HEK293 (cell line): ENCODE measurements at regions not wholly inside any gene's neighbourhood (a gene's known extent, or its start where the extent isn't known, plus 50 kb on each side); places are given as distances from the start of the nearest gene placed in this dataset.

Experiments used
- CTCF ChIA-PET: fragments of 350-600 bp; formaldehyde crosslinking; extraction: SDS; loops from one replicate; lab custom pipeline; 2021; ENCODE audit warnings: antibody characterized with exemption; lab: Yijun Ruan, JAX
- POLR2A ChIA-PET: fragments of 300-600 bp; formaldehyde crosslinking; extraction: SDS; loops from one replicate; lab custom pipeline; 2020; ENCODE audit warnings: antibody characterized with exemption, inconsistent platforms; lab: Yijun Ruan, JAX
- H3K27ac ChIP-seq: fragments of 200-500 bp; sonication (Bioruptor generic); 2 replicates; pipeline ENCODE4 v1.5.1; 2014; ENCODE audit warnings: low read depth, low read length, control low read depth, inconsistent platforms; ENCODE audit errors: extremely low read depth
- H3K36me3 ChIP-seq, 2 experiments: fragments of 200-500 bp in 1 of 2; sonication (Bioruptor generic) in 1 of 2; 1 replicate in 1 of 2; 2 replicates in 1 of 2; pipeline ENCODE4 v1.5.1; 2014 to 2017; ENCODE audit warnings: inconsistent platforms in 2 of 2, low read length in 2 of 2; ENCODE audit not compliant: control insufficient read depth in 2 of 2, insufficient read depth in 1 of 2
- H3K4me1 ChIP-seq: fragments of 200-500 bp; sonication (Bioruptor generic); 2 replicates; pipeline ENCODE4 v1.5.1; 2014; ENCODE audit warnings: mild to moderate bottlenecking, low read length, inconsistent platforms; ENCODE audit not compliant: control insufficient read depth, insufficient read depth
- H3K4me3 ChIP-seq: 2 replicates; pipeline ENCODE4 v1.5.1; 2011; ENCODE audit warnings: low read depth, mild to moderate bottlenecking, control low read depth, low read length, moderate library complexity
- H3K9me3 ChIP-seq: fragments of 200-500 bp; sonication (Bioruptor generic); 2 replicates; pipeline ENCODE4 v1.5.1; 2014; ENCODE audit warnings: low read depth, low read length, inconsistent platforms; ENCODE audit not compliant: control insufficient read depth, insufficient read depth
- BCL11B ChIP-seq: fragments of 450-650 bp; formaldehyde crosslinking; IDR thresholded peaks from 2 replicates; pipeline ENCODE4 v1.5.1; 2016; ENCODE audit warnings: low read depth, missing biosample characterization, missing genetic modification characterization
- HOXA7 ChIP-seq: sonication (generic); formaldehyde crosslinking; IDR thresholded peaks from 2 replicates; pipeline ENCODE4 v1.8.1; 2022; ENCODE audit warnings: missing genetic modification reagents, borderline replicate concordance
- SCRT1 ChIP-seq: fragments of 450-650 bp; formaldehyde crosslinking; IDR thresholded peaks from 2 replicates; pipeline ENCODE4 v1.5.1; 2016; ENCODE audit warnings: missing biosample characterization, missing genetic modification characterization, borderline replicate concordance
- ZBTB17 ChIP-seq: fragments of 450-650 bp; formaldehyde crosslinking; IDR thresholded peaks from 2 replicates; pipeline ENCODE4 v1.5.1; 2016; ENCODE audit warnings: missing biosample characterization, missing genetic modification characterization
- ZFP41 ChIP-seq: fragments of 450-650 bp; formaldehyde crosslinking; IDR thresholded peaks from 2 replicates; pipeline ENCODE4 v1.5.1; 2016; ENCODE audit warnings: missing biosample characterization, missing genetic modification characterization, borderline replicate concordance
- ZNF121 ChIP-seq: fragments of 450-650 bp; formaldehyde crosslinking; IDR thresholded peaks from 2 replicates; pipeline ENCODE4 v1.5.1; 2016; ENCODE audit warnings: missing biosample characterization, missing genetic modification characterization
- ZNF221 ChIP-seq: fragments of 450-650 bp; formaldehyde crosslinking; IDR thresholded peaks from 2 replicates; pipeline ENCODE4 v1.5.1; 2017; ENCODE audit warnings: missing biosample characterization, missing genetic modification characterization, borderline replicate concordance
- ZNF23 ChIP-seq: fragments of 450-650 bp; formaldehyde crosslinking; IDR thresholded peaks from 2 replicates; pipeline ENCODE4 v1.5.1; 2016; ENCODE audit warnings: missing biosample characterization, missing genetic modification characterization, borderline replicate concordance
- ZNF544 ChIP-seq: fragments of 450-650 bp; formaldehyde crosslinking; IDR thresholded peaks from 2 replicates; pipeline ENCODE4 v1.5.0; 2017; ENCODE audit warnings: missing biosample characterization, missing genetic modification characterization
- ZNF560 ChIP-seq: fragments of 450-650 bp; formaldehyde crosslinking; IDR thresholded peaks from 2 replicates; pipeline ENCODE4 v1.5.1; 2017; ENCODE audit warnings: missing biosample characterization, missing genetic modification characterization, borderline replicate concordance
- ZNF561 ChIP-seq: fragments of 450-650 bp; IDR thresholded peaks from 2 replicates; pipeline ENCODE4 v1.5.1; 2018; ENCODE audit warnings: missing biosample characterization, missing genetic modification characterization, borderline replicate concordance
- ZNF623 ChIP-seq: fragments of 450-650 bp; formaldehyde crosslinking; IDR thresholded peaks from 2 replicates; pipeline ENCODE4 v1.5.1; 2016; ENCODE audit warnings: missing biosample characterization, missing genetic modification characterization
- ZNF654 ChIP-seq: fragments of 450-650 bp; formaldehyde crosslinking; IDR thresholded peaks from 2 replicates; pipeline ENCODE4 v1.5.1; 2016; ENCODE audit warnings: low read depth, missing biosample characterization, missing genetic modification characterization
- ZNF837 ChIP-seq: fragments of 450-650 bp; formaldehyde crosslinking; IDR thresholded peaks from 2 replicates; pipeline ENCODE4 v1.5.1; 2016; ENCODE audit warnings: missing biosample characterization, missing genetic modification characterization
- ZNF843 ChIP-seq: fragments of 450-650 bp; formaldehyde crosslinking; IDR thresholded peaks from 2 replicates; pipeline ENCODE4 v1.5.1; 2016; ENCODE audit warnings: missing biosample characterization, missing genetic modification characterization
- TF ChIP-seq, protein P1 (sequence below): fragments of 450-650 bp; formaldehyde crosslinking; IDR thresholded peaks from 2 replicates; pipeline ENCODE4 v1.5.1; 2017; ENCODE audit warnings: missing biosample characterization, missing genetic modification characterization
- TF ChIP-seq, protein P2 (sequence below): fragments of 450-650 bp; IDR thresholded peaks from 2 replicates; pipeline ENCODE4 v1.5.1; 2018; ENCODE audit warnings: missing biosample characterization, missing genetic modification characterization
- TF ChIP-seq, protein P3 (sequence below): fragments of 450-650 bp; formaldehyde crosslinking; IDR thresholded peaks from 2 replicates; pipeline ENCODE4 v1.5.1; 2016; ENCODE audit warnings: missing biosample characterization, missing genetic modification characterization

DNA sequence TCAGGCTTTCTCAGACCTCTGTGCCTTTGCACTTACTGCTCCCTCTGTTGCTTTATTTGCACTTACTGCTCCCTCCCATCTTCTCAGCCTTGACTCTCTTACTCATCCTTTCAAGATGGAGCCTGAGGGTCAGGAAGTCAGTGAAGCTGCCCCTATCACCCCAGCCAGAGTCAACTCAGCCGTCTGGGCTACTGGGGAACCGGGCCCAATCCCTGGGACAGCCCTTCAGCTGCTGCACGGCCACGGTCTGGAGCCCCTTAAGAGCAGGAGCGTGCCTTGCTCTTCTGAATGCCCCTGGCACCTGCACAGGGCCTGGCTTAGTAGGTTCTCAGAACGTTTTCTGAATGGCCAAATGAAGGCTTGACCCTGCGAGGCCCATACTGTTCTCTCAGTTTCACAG, 244.4 kb downstream of the FOXD2 start:
- H3K4me3 ChIP-seq = no peak overlapping the region
- POLR2A ChIA-PET = no interaction called here
- no peaks in the 10 kb centered on the region for H3K9me3 ChIP-seq
- CTCF ChIA-PET = no interaction called here
- no peak overlapping the region for H3K27ac ChIP-seq
- peaks cover 27% of the 10 kb centered on the region for H3K4me1 ChIP-seq
- no peaks in the 10 kb centered on the region for H3K36me3 ChIP-seq
- TF ChIP-seq, protein P1, sequence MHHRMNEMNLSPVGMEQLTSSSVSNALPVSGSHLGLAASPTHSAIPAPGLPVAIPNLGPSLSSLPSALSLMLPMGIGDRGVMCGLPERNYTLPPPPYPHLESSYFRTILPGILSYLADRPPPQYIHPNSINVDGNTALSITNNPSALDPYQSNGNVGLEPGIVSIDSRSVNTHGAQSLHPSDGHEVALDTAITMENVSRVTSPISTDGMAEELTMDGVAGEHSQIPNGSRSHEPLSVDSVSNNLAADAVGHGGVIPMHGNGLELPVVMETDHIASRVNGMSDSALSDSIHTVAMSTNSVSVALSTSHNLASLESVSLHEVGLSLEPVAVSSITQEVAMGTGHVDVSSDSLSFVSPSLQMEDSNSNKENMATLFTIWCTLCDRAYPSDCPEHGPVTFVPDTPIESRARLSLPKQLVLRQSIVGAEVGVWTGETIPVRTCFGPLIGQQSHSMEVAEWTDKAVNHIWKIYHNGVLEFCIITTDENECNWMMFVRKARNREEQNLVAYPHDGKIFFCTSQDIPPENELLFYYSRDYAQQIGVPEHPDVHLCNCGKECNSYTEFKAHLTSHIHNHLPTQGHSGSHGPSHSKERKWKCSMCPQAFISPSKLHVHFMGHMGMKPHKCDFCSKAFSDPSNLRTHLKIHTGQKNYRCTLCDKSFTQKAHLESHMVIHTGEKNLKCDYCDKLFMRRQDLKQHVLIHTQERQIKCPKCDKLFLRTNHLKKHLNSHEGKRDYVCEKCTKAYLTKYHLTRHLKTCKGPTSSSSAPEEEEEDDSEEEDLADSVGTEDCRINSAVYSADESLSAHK (tag by site-specific recombination) = no peak
- TF ChIP-seq ZNF623 (tag by site-specific recombination) = 0 out of 2 replicates have a peak, but pooled peaks have one; percentile 72

DNA sequence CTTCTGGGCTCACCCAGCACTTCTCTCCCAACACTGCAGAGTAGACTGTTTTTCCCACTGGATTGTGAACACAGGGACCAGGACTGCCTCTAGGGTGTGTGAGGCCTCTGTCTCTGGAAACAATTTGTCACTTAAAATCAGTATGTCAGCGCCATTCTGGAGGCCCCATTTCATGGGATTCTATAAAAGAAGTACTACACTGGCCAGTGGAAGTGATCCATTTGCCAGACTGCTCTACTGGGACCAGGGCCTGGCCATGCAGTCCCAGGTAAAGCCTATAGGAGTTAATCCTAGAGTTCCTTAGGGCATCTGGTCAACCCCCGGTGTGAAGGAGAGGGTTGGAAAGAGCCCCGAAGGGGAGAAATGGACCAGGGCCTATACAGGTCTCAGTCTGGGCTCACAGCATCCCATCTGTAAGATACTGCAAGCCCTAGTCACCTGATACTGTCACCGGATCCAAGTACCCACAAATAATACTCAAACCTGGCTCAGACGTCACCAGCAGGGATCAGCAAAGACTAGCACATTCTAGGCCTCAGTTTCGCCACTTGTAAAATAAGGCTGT, 245.0 kb downstream of the FOXD2 start:
- no peaks in the 10 kb centered on the region for H3K9me3 ChIP-seq
- no peak overlapping the region for H3K27ac ChIP-seq
- no peak overlapping the region for H3K4me3 ChIP-seq
- ChIA-PET POLR2A (no interaction called here), CTCF (interaction anchor here (1.8 kb wide), 1 partner anchor 26 kb away, joined by 4 read pairs; no protein-coding TSS in a partner anchor)
- H3K4me1 ChIP-seq = peaks cover 31% of the 10 kb centered on the region
- 0 out of 2 replicates have a peak, but pooled peaks have one; percentile 10 for TF ChIP-seq ZNF121 (tag by site-specific recombination)
- TF ChIP-seq ZNF561 (tag by site-specific recombination) = no peak
- no peak for TF ChIP-seq SCRT1 (tag by site-specific recombination)
- TF ChIP-seq ZNF560 (tag by site-specific recombination) = no peak
- no peak for TF ChIP-seq ZNF843
- H3K36me3 ChIP-seq = no peaks in the 10 kb centered on the region

DNA sequence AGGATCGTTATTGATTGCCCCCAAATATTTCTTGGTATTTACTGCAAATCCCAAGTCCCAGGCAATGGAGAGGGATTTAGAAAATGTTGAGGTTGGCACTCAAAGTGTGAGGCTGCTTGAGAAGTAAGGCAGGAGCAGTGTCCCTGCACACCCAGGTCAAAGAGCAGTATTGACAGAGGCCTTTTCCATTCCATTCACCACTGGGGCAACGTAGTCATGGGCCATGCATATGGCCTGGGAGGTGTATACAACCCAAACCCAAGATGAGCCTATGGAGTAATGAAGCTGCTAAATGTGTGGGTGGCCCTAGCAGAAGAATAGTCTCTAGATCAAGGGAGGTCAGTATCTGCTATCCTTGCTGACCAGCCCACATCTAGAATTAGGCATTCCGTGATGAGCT, 245.6 kb downstream of the FOXD2 start:
- Histone ChIP-seq H3K27ac (no peak overlapping the region), H3K36me3 (no peaks in the 10 kb centered on the region), H3K9me3 (no peaks in the 10 kb centered on the region), H3K4me3 (no peak overlapping the region), H3K4me1 (peaks cover 31% of the 10 kb centered on the region)
- TF ChIP-seq BCL11B (tag by site-specific recombination) = no peak
- TF ChIP-seq ZNF837 (tag by site-specific recombination) = no peak
- TF ChIP-seq, protein P2, sequence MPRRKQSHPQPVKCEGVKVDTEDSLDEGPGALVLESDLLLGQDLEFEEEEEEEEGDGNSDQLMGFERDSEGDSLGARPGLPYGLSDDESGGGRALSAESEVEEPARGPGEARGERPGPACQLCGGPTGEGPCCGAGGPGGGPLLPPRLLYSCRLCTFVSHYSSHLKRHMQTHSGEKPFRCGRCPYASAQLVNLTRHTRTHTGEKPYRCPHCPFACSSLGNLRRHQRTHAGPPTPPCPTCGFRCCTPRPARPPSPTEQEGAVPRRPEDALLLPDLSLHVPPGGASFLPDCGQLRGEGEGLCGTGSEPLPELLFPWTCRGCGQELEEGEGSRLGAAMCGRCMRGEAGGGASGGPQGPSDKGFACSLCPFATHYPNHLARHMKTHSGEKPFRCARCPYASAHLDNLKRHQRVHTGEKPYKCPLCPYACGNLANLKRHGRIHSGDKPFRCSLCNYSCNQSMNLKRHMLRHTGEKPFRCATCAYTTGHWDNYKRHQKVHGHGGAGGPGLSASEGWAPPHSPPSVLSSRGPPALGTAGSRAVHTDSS (tag by site-specific recombination) = no peak
- TF ChIP-seq ZNF544 (tag by site-specific recombination) = no peak
- no peak for TF ChIP-seq ZBTB17 (tag by site-specific recombination)
- no peak for TF ChIP-seq ZNF221
- no peak for TF ChIP-seq ZNF654 (tag by site-specific recombination)
- TF ChIP-seq, protein P3, sequence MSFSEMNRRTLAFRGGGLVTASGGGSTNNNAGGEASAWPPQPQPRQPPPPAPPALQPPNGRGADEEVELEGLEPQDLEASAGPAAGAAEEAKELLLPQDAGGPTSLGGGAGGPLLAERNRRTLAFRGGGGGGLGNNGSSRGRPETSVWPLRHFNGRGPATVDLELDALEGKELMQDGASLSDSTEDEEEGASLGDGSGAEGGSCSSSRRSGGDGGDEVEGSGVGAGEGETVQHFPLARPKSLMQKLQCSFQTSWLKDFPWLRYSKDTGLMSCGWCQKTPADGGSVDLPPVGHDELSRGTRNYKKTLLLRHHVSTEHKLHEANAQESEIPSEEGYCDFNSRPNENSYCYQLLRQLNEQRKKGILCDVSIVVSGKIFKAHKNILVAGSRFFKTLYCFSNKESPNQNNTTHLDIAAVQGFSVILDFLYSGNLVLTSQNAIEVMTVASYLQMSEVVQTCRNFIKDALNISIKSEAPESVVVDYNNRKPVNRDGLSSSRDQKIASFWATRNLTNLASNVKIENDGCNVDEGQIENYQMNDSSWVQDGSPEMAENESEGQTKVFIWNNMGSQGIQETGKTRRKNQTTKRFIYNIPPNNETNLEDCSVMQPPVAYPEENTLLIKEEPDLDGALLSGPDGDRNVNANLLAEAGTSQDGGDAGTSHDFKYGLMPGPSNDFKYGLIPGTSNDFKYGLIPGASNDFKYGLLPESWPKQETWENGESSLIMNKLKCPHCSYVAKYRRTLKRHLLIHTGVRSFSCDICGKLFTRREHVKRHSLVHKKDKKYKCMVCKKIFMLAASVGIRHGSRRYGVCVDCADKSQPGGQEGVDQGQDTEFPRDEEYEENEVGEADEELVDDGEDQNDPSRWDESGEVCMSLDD (tag by site-specific recombination) = no peak
- TF ChIP-seq HOXA7 = no peak
- no peak for TF ChIP-seq ZFP41 (tag by site-specific recombination)
- TF ChIP-seq ZNF23 (tag by site-specific recombination) = no peak
- ChIA-PET CTCF (interaction anchor here (1.8 kb wide), 1 partner anchor 25 kb away, joined by 4 read pairs; no protein-coding TSS in a partner anchor), POLR2A (no interaction called here)
